Retinal pigment epithelial cell (primary cell): ENCODE measurements at regions not wholly inside any gene's neighbourhood (a gene's known extent, or its start where the extent isn't known, plus 50 kb on each side); places are given as distances from the start of the nearest gene placed in this dataset.
A peak's percentile ranks its signal among the peaks of the same experiment; 100 is the strongest.

Source experiments
- DNase-seq: peaks from one replicate; pipeline ENCODE4 v3.0.0-alpha.2; 2010; ENCODE audit warnings: low read depth
- H3K4me3 ChIP-seq: 2 replicates; pipeline ENCODE4 v1.5.1; 2011; ENCODE audit warnings: mild to moderate bottlenecking, low read length, control low read depth, moderate library complexity
- TF ChIP-seq, protein P1 (sequence below): conservative IDR thresholded peaks from 2 replicates; pipeline ENCODE4 v1.5.1; 2011; ENCODE audit warnings: low read depth, low read length, control low read depth, inconsistent platforms

GRCh38 chr14:104337351-104337750 is 199.0 kb downstream of the KIF26A start:
- TF ChIP-seq, protein P1, sequence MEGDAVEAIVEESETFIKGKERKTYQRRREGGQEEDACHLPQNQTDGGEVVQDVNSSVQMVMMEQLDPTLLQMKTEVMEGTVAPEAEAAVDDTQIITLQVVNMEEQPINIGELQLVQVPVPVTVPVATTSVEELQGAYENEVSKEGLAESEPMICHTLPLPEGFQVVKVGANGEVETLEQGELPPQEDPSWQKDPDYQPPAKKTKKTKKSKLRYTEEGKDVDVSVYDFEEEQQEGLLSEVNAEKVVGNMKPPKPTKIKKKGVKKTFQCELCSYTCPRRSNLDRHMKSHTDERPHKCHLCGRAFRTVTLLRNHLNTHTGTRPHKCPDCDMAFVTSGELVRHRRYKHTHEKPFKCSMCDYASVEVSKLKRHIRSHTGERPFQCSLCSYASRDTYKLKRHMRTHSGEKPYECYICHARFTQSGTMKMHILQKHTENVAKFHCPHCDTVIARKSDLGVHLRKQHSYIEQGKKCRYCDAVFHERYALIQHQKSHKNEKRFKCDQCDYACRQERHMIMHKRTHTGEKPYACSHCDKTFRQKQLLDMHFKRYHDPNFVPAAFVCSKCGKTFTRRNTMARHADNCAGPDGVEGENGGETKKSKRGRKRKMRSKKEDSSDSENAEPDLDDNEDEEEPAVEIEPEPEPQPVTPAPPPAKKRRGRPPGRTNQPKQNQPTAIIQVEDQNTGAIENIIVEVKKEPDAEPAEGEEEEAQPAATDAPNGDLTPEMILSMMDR: no peak
- no peak for DNase-seq
- no peak overlapping the region for H3K4me3 ChIP-seq

DNA sequence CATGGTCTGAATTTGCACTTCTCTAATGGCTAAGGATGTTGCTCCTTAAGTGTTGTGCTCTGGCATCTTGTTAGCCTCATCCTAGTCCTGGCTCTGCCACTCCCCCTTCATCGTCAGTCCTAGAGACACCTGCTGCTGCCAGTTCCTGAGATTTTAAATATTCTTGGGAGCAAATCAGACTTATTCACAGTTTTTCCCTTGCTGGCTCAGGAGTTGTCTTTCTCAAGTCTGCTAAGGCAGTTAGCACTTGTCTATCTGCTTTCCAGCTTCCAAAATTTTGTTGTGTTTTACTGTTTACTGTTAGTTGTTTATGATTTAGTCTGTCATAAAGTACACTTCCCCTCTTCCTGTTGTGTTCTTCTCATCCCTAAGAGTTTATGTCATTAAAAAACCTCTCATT is 201.0 kb downstream of the KIF26A start:
- no peak for DNase-seq
- TF ChIP-seq, protein P1: no peak
- H3K4me3 ChIP-seq: no peak overlapping the region

GRCh38 chr14:104339829-104340228 is 201.4 kb downstream of the KIF26A start:
- H3K4me3 ChIP-seq: no peak overlapping the region
- TF ChIP-seq, protein P1: no peak
- no peak for DNase-seq

GRCh38 chr14:104341532-104342434 is 203.4 kb downstream of the KIF26A start:
- no peak for DNase-seq
- no peak overlapping the region for H3K4me3 ChIP-seq
- TF ChIP-seq, protein P1: peak; percentile 53

DNA sequence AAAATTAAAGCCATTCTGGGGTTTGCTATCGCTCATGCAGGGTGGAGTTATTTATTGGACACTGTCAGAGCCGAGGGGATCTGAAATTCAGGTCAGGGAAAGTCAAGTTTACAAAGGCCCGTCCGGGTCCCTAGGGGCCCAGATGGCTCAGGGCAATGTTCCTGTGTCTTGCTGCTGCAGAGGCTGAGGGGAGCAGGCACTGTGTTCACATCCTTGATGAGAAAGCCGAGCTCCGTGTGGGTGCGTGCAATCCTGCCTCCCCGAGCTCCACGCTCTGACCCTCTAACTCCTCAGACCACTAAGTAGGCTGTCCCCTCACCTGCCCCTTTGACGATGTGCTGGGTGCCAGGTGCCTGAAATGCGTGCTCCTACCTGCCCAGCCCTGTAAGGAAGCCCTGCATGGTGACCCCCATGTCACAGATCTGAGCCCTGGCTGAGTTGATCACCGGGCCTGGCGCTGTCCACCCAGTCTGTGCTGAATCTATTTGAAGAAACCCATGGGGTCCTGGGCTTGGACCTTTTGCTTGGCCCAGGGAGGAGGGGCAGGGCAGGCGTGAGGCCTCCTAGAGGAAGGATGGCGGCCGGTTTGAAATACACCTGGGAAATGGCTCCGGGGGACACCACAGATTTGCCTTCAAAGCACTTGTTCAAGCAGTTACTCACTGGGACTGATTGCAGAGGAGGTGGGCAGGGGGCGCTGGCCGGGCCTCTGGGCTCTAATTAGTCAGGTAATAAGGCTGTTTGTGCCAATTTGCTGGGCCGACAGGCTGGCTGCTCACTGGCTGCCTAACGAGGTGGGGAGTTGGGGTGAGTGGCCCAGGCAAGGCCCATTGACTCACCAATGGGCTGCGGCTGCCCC is 204.3 kb downstream of the KIF26A start:
- no peak for DNase-seq
- H3K4me3 ChIP-seq: no peak overlapping the region
- TF ChIP-seq, protein P1: no peak

GRCh38 chr14:104343294-104343625 is 204.9 kb downstream of the KIF26A start:
- H3K4me3 ChIP-seq: no peak overlapping the region
- no peak for DNase-seq
- TF ChIP-seq, protein P1: no peak
